ENCODE measurements at regions not wholly inside any gene's neighbourhood (a gene's known extent, or its start where the extent isn't known, plus 50 kb on each side); places are given as distances from the start of the nearest gene placed in this dataset.

DNA sequence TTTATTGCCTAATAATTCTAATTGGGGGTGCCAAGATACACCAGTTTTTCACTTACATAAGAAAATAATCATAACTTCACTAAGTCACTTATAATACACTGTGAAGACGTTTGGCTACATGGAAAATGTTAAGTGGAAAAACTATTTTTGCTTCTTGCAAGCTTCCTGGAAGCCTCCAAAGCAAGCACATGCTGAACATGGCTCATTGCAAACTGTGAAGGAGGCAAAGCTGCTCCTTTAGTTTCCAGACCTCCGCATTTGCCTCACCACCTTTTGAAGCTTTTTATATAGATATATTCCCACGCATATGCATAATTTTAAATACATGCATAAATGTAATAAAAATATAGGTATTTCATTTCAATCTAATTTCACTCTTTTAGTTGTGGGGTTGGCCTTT lies 285.6 kb upstream of the PRDM9 start:
- TF ChIP-seq, protein P1, sequence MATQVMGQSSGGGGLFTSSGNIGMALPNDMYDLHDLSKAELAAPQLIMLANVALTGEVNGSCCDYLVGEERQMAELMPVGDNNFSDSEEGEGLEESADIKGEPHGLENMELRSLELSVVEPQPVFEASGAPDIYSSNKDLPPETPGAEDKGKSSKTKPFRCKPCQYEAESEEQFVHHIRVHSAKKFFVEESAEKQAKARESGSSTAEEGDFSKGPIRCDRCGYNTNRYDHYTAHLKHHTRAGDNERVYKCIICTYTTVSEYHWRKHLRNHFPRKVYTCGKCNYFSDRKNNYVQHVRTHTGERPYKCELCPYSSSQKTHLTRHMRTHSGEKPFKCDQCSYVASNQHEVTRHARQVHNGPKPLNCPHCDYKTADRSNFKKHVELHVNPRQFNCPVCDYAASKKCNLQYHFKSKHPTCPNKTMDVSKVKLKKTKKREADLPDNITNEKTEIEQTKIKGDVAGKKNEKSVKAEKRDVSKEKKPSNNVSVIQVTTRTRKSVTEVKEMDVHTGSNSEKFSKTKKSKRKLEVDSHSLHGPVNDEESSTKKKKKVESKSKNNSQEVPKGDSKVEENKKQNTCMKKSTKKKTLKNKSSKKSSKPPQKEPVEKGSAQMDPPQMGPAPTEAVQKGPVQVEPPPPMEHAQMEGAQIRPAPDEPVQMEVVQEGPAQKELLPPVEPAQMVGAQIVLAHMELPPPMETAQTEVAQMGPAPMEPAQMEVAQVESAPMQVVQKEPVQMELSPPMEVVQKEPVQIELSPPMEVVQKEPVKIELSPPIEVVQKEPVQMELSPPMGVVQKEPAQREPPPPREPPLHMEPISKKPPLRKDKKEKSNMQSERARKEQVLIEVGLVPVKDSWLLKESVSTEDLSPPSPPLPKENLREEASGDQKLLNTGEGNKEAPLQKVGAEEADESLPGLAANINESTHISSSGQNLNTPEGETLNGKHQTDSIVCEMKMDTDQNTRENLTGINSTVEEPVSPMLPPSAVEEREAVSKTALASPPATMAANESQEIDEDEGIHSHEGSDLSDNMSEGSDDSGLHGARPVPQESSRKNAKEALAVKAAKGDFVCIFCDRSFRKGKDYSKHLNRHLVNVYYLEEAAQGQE (IDR thresholded peaks at IDR 0.05; ENCODE audit: insufficient read depth in 1 of 2, low read depth in 2 of 2, low read length in 2 of 2), result no peak

- TF ChIP-seq FOXP2 (optimal IDR thresholded peaks at IDR 0.05; ENCODE audit: borderline replicate concordance, extremely low read depth, extremely low read length, insufficient read depth) (no peak), SIN3A (IDR thresholded peaks at IDR 0.05; ENCODE audit: borderline replicate concordance, insufficient read depth, low read length) (no peak), POLR2AphosphoS5 (IDR thresholded peaks at IDR 0.05; ENCODE audit: low read depth, low read length) (no peak), TAF1 (IDR thresholded peaks at IDR 0.05; ENCODE audit: borderline replicate concordance, insufficient read depth, low read length) (no peak)
- TF ChIP-seq, protein P1 (IDR thresholded peaks at IDR 0.05; ENCODE audit: insufficient read depth in 1 of 2, low read depth in 2 of 2, low read length in 2 of 2), result no peak
Observed at GRCh38 chr5:23217159-23217558, 290.2 kb upstream of the PRDM9 start.

DNA sequence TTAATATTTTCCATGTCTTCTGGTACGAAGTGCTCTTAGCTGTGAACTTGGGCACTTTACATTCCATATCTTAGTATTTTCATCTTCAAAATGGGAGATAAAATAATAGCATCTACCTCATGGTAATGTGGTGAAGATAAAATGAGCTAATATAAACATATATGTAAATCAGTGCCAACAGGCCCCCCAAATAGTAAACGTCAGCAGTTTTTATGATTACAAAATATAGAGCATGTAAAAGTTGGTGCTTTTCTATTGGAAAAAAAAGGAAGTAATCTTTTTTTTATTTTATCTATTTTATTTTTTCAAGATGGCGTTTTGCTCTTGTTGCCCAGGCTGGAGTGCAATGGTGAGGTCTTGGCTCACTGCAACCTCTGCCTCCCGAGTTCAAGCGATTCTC lies 291.1 kb upstream of the PRDM9 start:
- TF ChIP-seq TAF1 (IDR thresholded peaks at IDR 0.05; ENCODE audit: borderline replicate concordance, insufficient read depth, low read length) (no peak), FOXP2 (optimal IDR thresholded peaks at IDR 0.05; ENCODE audit: borderline replicate concordance, extremely low read depth, extremely low read length, insufficient read depth) (no peak), SIN3A (IDR thresholded peaks at IDR 0.05; ENCODE audit: borderline replicate concordance, insufficient read depth, low read length) (no peak), POLR2AphosphoS5 (IDR thresholded peaks at IDR 0.05; ENCODE audit: low read depth, low read length) (no peak)

GRCh38 chr5:23208959-23209431 lies 298.4 kb upstream of the PRDM9 start:
- TF ChIP-seq SIN3A (IDR thresholded peaks at IDR 0.05; ENCODE audit: borderline replicate concordance, insufficient read depth, low read length), result 0 out of 2 replicates have a peak, but pooled peaks have one; percentile 34
- no peak for TF ChIP-seq TAF1 (IDR thresholded peaks at IDR 0.05; ENCODE audit: borderline replicate concordance, insufficient read depth, low read length)

DNA sequence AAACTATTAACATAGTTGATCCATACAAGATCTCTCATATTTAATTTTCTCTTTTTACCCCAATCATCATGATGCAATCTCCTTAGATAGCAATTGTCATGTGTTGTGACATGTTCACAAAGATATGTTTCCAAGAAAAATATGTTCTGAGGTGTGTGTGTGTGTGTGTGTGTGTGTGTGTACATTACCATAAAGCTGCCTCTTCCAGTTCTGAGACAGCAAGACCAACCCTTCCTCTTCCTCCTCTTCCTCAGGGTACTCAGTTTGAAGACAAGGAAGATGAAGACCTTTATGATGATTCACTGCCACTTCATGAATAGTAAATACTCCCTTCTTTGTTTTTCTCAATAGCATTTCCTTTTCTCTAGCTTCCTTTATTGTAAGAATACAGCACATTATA lies 303.3 kb upstream of the PRDM9 start:
- no peak for TF ChIP-seq FOXP2 (optimal IDR thresholded peaks at IDR 0.05; ENCODE audit: borderline replicate concordance, extremely low read depth, extremely low read length, insufficient read depth)
- TF ChIP-seq SIN3A (IDR thresholded peaks at IDR 0.05; ENCODE audit: borderline replicate concordance, insufficient read depth, low read length), result no peak
- TF ChIP-seq TAF1 (IDR thresholded peaks at IDR 0.05; ENCODE audit: borderline replicate concordance, insufficient read depth, low read length), result no peak
- TF ChIP-seq, protein P1 (IDR thresholded peaks at IDR 0.05; ENCODE audit: insufficient read depth in 1 of 2, low read depth in 2 of 2, low read length in 2 of 2), result no peak
- TF ChIP-seq POLR2AphosphoS5 (IDR thresholded peaks at IDR 0.05; ENCODE audit: low read depth, low read length), result no peak

DNA sequence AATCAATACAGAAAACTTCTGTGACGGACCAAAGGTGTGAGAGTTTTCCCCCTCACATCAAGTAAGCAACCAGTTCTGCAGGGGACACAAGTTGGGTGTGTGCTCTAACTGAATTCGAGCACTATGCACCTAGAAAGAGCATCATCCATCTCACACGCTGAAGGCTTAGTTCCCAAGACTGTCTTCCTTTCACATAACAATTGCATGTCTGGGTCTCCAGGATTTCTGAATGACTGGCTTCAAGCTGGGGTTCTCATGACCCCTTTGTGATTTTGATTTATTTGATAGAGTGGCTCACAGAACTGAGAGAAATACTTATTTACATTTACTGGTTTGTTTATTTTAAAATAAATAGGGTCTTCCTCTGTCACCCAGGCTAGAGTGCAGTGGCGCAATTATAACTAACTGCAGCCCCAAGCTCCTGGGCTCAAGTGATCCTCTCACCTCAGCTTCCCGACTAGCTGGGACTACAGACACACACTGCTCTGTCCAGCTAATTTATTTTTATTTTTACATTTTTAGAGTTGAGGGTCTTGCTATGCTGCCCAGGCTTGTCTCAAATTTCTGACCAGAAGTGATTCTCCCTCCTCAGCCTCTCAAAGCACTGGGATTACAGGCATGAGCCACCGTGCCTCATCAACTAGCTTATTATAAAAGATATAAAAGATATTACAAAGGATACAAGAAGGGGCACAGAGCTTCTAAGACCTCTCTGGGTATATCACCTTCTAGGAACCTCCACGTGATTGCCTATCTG lies 316.7 kb upstream of the CDH12 start:
- TF ChIP-seq SIN3A (IDR thresholded peaks at IDR 0.05; ENCODE audit: borderline replicate concordance, insufficient read depth, low read length) (no peak), TAF1 (IDR thresholded peaks at IDR 0.05; ENCODE audit: borderline replicate concordance, insufficient read depth, low read length) (no peak), FOXP2 (optimal IDR thresholded peaks at IDR 0.05; ENCODE audit: borderline replicate concordance, extremely low read depth, extremely low read length, insufficient read depth) (no peak), POLR2AphosphoS5 (IDR thresholded peaks at IDR 0.05; ENCODE audit: low read depth, low read length) (no peak)

Measured in PFSK-1 (cell line).